Astrocyte (in vitro differentiated cells and primary cell): ENCODE measurements at regions not wholly inside any gene's neighbourhood (a gene's known extent, or its start where the extent isn't known, plus 50 kb on each side); places are given as distances from the start of the nearest gene placed in this dataset.

Experiments
- CTCF ChIP-seq: IDR thresholded peaks from 2 replicates; pipeline ENCODE4 v1.5.1; 2011; ENCODE audit warnings: low read depth, mild to moderate bottlenecking, inconsistent platforms, low read length, moderate library complexity; ENCODE audit not compliant: insufficient read depth
- EZH2 ChIP-seq: IDR thresholded peaks from 2 replicates; pipeline ENCODE4 v1.6.1; 2012; ENCODE audit warnings: mild to moderate bottlenecking, low read length, inconsistent platforms; ENCODE audit not compliant: insufficient read depth

DNA sequence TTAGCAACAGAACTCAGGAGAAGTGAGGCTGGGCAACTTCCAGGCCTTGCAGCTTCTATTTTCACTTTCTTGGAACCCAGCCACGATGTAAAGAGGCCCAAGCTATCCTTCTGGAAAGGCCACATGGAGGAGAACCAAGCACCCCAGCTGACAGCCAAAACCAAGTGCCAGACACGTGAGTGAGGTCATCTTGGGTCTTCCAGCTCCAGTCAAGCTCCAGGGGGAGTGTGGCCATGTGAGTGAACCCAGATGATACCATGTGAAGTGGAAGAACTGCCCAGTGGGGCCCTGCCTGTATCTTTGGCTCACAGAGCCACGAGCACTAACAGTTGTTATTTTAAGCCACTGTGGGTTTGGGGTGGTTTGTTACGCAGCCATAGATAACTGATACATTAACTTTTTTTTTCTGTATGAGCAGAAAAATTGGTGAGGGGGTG is 126.8 kb upstream of the MAP1LC3B2 start:
- no peak for TF ChIP-seq EZH2
- no peak for TF ChIP-seq CTCF
